Stimulated activated CD8-positive, alpha-beta memory T cell treated with anti-CD3 and anti-CD28 coated beads, Interleukin-15, amount 100 ng/mL, for 24 hours (primary cell): ENCODE measurements at regions not wholly inside any gene's neighbourhood (a gene's known extent, or its start where the extent isn't known, plus 50 kb on each side); places are given as distances from the start of the nearest gene placed in this dataset.
"Not testable (repeated sequence)": the region's sequence is repeated elsewhere in the genome, so short reads cannot be mapped to it uniquely, and the experiment has no call there.

Source experiments
- DNase-seq: peaks from one replicate; pipeline ENCODE4 v3.0.0-alpha.2; 2020; ENCODE audit warnings: low read depth

- no peak for DNase-seq
These were observed 153.5 kb upstream of the STMND1 start for GRCh38 chr6:16948396-16948795.

DNA sequence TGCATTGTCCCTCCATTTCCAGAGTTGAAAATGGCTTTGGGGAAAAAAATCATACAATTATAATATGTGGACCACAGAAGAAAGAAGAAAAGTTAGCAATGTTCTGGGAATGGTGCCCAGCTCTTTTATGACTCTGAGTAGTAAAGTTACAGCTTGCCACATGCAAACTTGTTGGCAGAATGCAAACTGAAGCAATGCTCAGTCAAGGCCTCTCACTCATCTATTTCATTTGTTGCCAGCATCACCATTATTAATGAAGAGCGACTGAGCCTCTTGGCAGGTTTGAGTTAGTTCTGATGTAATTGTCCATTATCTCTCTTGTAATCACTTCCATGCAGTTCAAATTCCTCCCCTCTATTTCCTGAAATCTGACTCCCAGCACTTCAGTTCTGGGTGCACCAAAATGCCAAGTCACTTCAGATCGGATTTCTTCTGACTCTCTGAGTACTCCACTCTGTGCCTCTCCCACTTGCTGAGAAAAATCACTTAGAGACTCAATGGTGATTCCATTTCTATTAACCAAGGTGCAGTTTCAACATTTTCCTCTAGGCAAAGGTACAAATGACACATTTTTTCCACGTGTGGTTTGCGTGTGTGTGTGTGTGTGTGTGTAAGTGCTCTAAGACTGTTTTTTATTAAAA is 154.4 kb upstream of the STMND1 start:
- DNase-seq, result no peak

GRCh38 chr6:16944596-16944995 is 157.3 kb upstream of the STMND1 start:
- no peak for DNase-seq

DNA sequence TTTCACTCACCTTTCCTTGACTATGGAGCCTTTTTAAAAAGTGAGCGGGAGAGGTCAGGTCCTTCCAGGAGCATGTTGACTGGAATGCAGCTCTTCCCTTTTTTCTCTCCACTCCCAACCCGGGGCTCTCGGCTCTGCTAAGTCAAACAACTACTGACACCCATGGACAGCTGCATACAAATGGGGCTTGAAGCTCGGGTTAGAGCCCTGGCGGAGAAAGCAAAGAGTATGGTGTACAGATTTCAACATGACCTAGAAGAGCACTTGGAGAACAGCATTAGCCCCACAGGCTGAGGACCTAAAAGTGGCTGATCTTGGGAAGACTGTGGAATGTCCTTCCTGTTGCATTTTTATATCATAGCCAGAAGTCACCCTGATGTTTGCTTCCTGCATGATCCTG is 162.0 kb upstream of the STMND1 start:
- no peak for DNase-seq

GRCh38 chr6:16939351-16939750 is 162.5 kb upstream of the STMND1 start:
- DNase-seq, result no peak

- DNase-seq, result no peak
These were observed 165.0 kb upstream of the STMND1 start for GRCh38 chr6:16936893-16937292.

DNA sequence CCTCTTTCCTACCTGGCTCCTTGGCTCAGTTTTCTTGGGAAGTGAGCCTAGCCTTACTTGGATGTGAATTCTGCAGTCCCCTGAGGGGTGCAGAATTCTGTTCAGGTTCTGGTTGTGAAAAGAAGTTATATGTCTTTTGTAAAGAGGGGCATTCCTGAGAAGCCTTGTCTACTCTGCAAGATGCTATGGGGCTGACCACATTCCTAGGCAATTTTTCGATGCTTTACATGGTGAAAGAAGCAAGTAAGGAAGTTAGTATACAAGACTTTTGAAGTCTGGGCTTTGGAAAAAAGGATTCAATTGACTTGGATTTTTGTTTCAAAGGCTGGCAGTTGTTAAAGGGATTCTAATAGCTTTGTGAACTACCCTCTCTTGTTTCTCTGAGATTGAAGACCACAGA is 167.9 kb upstream of the STMND1 start:
- no peak for DNase-seq

DNA sequence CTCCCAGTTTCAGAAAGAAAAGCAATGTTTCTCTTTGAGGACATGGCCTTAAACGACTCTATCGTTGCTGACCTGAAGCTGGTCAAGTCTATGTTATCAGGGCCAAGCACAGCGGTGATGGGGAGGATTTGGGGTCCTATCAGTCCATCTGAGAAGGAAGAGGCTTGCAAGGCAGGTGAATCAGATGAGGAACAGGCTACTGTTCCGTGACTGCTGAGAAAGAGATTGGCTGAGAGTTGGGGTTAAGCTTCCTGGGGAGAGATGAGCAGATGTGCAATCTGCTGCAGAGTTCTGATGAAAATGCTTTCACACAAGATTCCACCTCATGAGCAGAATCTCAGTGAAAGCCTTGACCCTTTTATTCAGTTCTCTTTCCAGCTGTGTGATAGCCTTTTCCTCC is 168.3 kb upstream of the STMND1 start:
- DNase-seq, result no peak

- DNase-seq, result no peak
These were observed 168.9 kb upstream of the STMND1 start for GRCh38 chr6:16932920-16933319.

DNA sequence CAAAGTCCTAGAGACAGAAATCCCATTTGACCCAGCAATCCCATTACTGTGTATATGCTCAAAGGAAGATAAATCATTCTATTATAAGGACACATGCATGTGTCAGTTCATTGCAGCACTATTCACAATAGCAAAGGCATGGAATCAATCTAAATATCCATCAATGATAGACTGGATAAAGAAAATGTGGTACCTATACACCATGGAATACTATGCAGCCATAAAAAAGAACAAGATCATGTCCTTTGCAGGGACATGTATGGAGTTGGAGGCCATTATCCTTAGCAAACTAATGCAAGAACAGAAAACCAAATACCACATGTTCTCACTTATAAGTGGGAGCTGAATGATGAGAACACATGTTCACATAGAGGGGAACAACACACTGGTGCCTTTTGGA is 169.8 kb upstream of the ATXN1 start:
- DNase-seq, result not testable (repeated sequence)

- no peak for DNase-seq
These were observed 169.2 kb upstream of the ATXN1 start for GRCh38 chr6:16930432-16930831.

GRCh38 chr6:16929809-16930208 is 168.5 kb upstream of the ATXN1 start:
- DNase-seq, result no peak

GRCh38 chr6:16928387-16928786 is 167.1 kb upstream of the ATXN1 start:
- no peak for DNase-seq

DNA sequence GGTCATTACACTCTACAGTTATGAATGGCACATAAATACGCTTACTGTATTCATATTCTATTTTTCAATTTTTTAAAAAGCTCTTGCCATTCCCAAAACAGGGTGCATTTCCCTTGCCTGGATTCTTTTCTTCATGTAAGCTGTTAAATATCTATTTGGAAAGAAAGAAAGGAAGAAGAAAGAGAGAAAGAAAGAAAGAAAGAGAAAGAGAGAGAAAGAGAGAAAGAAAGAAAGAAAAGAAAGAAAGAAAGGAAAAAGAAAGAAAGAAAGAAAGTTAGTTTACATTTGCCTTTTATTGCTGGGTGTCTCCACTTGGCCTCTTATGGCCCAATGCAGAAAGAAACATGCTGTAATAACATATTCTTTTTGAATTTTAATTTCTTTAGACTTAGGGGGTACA is 165.9 kb upstream of the ATXN1 start:
- no peak for DNase-seq

DNA sequence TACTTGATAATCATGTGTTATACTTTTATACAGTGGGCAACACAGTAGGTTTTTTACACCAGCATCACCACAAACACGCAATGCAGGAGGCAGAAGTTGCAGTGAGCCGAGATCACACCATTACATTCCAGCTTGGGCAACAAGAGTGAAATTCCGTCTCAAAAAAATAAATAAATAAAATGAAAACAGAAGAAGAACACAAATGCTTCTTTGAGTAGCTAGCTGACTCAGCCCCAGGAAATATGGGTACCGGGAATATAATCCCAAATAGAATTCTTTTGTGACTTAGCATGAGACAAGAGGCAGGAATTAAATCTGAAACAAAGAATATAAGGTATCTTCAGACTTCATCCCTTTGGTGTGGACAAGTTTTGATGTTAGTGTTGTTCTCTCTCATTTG is 164.2 kb upstream of the ATXN1 start:
- no peak for DNase-seq

DNA sequence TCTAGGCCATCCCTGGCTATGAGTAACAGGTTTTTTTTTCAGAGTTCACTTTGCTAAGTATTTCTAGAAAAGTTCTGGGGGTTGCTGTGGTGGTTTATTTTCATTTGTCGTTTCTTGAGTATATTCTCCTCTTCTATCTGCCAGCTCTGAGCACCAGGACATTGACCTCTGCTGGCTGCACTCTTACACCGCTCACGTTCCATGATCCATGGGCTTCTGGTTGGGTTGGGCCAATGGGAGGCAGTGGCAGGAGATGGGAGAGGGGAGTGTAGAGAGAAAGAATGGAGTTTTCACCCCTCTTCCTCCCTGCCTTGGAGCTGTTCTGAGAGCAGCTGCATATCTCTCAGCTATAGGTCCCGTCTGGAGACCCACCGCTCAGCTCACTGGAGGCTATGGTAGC is 161.0 kb upstream of the ATXN1 start:
- no peak for DNase-seq

DNA sequence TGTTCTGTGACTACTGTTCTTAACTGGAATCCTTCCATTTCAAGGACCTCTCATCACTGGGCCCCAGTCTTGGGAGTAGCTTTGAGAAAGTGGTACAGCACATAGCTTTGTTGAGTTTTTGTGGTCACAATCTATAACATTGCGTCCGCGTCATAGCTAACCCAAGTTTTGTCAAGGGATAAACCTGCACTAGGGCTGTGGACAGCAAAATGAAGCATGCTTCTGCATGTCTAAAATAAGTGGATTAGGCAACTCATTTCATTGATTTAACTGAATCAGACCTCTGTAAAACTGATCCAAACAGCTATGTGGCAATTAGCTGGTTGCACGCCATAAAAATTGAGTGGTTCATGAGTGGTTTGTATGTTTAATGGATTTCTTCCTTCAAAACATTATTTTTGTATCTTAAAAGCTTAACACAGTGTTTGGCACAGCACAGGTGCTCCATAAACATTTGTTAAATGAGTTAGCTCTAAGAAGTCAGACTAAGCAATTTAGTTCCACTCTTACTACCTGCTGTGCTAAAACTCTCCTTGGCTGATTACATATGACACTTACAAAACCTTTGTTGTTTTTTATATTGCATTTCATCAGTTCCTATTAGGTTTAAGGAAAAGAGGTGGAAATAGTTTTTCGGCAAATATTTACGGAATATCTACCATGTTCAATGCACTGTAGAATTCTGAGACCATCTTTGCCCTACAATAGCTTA is 160.3 kb upstream of the ATXN1 start:
- no peak for DNase-seq

GRCh38 chr6:16918586-16918985 is 157.3 kb upstream of the ATXN1 start:
- DNase-seq, result no peak

DNA sequence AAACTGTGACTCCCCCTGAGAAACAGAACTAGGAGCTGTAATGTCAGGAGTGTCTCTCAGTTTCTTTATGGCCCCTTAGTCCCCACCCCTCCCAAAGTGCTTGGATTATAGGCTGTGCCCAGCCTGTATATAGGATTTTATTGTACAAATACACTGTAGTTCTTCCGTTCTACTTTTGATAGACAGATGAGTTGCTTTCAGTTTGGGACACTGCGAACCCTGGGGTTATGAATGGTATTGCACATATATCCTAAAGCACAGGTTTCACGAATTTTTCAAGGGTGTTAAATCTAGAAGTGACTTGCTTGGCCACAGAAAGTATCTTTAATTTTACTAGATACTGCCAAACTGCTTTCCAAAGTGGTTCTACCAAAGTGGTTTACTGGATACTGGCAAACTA is 152.9 kb upstream of the ATXN1 start:
- DNase-seq, result no peak

- no peak for DNase-seq
These were observed 151.5 kb upstream of the ATXN1 start for GRCh38 chr6:16912756-16913155.

DNA sequence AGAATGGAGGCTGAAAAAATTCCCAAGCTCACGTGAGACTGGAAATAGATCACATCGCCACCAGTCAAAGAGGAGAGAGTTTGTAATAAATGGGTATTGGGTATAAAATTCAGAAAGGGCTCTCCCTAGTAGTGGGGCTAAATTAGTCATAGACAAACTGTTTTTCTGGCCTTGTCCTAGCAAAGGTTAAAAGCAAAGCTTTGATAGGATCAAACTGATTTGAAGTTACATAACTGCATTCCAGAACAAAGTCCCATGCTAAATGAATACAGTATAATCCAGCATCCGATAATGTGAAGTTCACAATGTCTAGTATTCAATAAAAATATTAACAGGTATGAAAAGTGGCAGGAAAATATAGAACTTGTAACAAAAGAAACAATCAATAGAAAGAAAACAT is 149.8 kb upstream of the ATXN1 start:
- no peak for DNase-seq

DNA sequence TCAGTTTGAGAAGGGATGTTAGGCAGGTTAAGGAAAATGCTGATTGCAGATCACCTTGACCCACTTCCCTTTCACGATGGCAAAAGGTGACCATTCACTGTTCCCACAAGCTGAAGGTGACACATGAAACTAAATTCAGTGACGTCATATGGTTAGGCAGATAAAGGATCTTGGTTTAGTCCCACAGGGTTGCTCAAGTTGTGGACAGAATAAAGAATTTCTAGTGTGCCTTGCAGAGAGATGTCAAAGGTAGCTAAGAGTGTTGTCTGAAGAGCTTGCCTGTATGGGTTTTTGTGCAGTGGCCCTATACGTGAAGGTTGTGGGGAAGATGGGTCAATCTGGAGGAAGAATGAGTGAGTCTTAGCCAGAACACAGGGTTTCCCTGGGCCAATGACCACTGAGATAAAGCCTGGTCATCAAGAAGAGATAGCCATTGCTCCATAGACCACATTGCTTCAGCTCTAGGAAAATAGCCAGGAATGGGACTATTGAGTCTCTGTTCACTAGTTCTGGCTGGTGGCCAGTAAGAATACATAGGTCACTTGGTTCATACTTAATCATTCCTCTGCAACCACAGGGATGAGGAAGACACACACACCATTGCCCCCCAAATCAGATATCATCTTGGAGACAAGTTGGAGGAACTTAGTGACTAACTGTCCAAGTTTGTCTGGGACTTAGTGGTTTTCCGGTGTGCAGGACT is 148.5 kb upstream of the ATXN1 start:
- DNase-seq, result no peak

- DNase-seq, result no peak
These were observed 146.7 kb upstream of the ATXN1 start for GRCh38 chr6:16907991-16908390.

- no peak for DNase-seq
These were observed 143.7 kb upstream of the ATXN1 start for GRCh38 chr6:16904957-16905356.
